ENCODE measurements at regions not wholly inside any gene's neighbourhood (a gene's known extent, or its start where the extent isn't known, plus 50 kb on each side); places are given as distances from the start of the nearest gene placed in this dataset.

- Mint-ChIP-seq H3K36me3 (ENCODE audit: insufficient read depth, unreplicated experiment) (no peaks in the 10 kb centered on the region), H3K4me1 (ENCODE audit: low read depth, unreplicated experiment) (peaks cover 12% of the 10 kb centered on the region), H3K9me3 (ENCODE audit: unreplicated experiment) (no peaks in the 10 kb centered on the region), H3K27ac (ENCODE audit: unreplicated experiment) (no peak overlapping the region), H3K4me3 (ENCODE audit: unreplicated experiment) (no peak overlapping the region), H3K27me3 (ENCODE audit: insufficient read depth, unreplicated experiment) (no peaks in the 10 kb centered on the region)
- intact Hi-C loops (cut with micrococcal nuclease; ENCODE audit: unreplicated experiment): no loop called here
- no TSS peak for BruUV-seq (replicated peaks)
- ChIA-PET CTCF (no interaction called here), POLR2A (no interaction called here)
- no peak overlapping the region for H3K4me3 ChIP-seq (ENCODE audit: low read depth, low read length)
- DNase-seq: no peak
- no peak for TF ChIP-seq CTCF (IDR thresholded peaks at IDR 0.05; ENCODE audit: insufficient read depth in 1 of 2, low read depth in 1 of 2, low read length in 1 of 2, severe bottlenecking in 1 of 2, unreplicated experiment in 1 of 2)
- no peaks in the 10 kb centered on the region for H3K9me3 ChIP-seq
- H3K27me3 ChIP-seq (replicated peaks; ENCODE audit: control insufficient read depth, insufficient read depth, low read length): no peaks in the 10 kb centered on the region
- no peaks in the 10 kb centered on the region for H3K4me1 ChIP-seq
- H3K36me3 ChIP-seq (ENCODE audit: control insufficient read depth, insufficient read depth, low read length): no peaks in the 10 kb centered on the region
Measured at GRCh38 chr4:184315675-184316359, 98.1 kb upstream of the ENPP6 start.

GRCh38 chr4:184313702-184314659 lies 96.3 kb upstream of the ENPP6 start:
- Histone ChIP-seq H3K9me3 (no peaks in the 10 kb centered on the region), H3K27me3 (replicated peaks; ENCODE audit: control insufficient read depth, insufficient read depth, low read length) (no peaks in the 10 kb centered on the region), H3K36me3 (ENCODE audit: control insufficient read depth, insufficient read depth, low read length) (no peaks in the 10 kb centered on the region), H3K4me1 (no peaks in the 10 kb centered on the region), H3K4me3 (ENCODE audit: low read depth, low read length) (no peak overlapping the region)
- no TSS peak for BruUV-seq (replicated peaks)
- intact Hi-C loops (cut with micrococcal nuclease; ENCODE audit: unreplicated experiment): no loop called here
- no peak for TF ChIP-seq CTCF (IDR thresholded peaks at IDR 0.05; ENCODE audit: insufficient read depth in 1 of 2, low read depth in 1 of 2, low read length in 1 of 2, severe bottlenecking in 1 of 2, unreplicated experiment in 1 of 2)
- Mint-ChIP-seq H3K27ac (ENCODE audit: unreplicated experiment) (no peak overlapping the region), H3K4me3 (ENCODE audit: unreplicated experiment) (no peak overlapping the region), H3K4me1 (ENCODE audit: low read depth, unreplicated experiment) (peaks cover 14% of the 10 kb centered on the region), H3K27me3 (ENCODE audit: insufficient read depth, unreplicated experiment) (no peaks in the 10 kb centered on the region), H3K9me3 (ENCODE audit: unreplicated experiment) (peaks cover 10% of the 10 kb centered on the region), H3K36me3 (ENCODE audit: insufficient read depth, unreplicated experiment) (no peaks in the 10 kb centered on the region)
- no peak for DNase-seq
- ChIA-PET POLR2A (no interaction called here), CTCF (no interaction called here)

GRCh38 chr4:184313058-184313581 lies 95.4 kb upstream of the ENPP6 start:
- intact Hi-C loops (cut with micrococcal nuclease; ENCODE audit: unreplicated experiment): no loop called here
- Mint-ChIP-seq H3K27ac (ENCODE audit: unreplicated experiment) (no peak overlapping the region), H3K4me1 (ENCODE audit: low read depth, unreplicated experiment) (peaks cover 14% of the 10 kb centered on the region), H3K4me3 (ENCODE audit: unreplicated experiment) (no peak overlapping the region), H3K36me3 (ENCODE audit: insufficient read depth, unreplicated experiment) (no peaks in the 10 kb centered on the region), H3K9me3 (ENCODE audit: unreplicated experiment) (peaks cover 14% of the 10 kb centered on the region), H3K27me3 (ENCODE audit: insufficient read depth, unreplicated experiment) (no peaks in the 10 kb centered on the region)
- TF ChIP-seq CTCF (IDR thresholded peaks at IDR 0.05; ENCODE audit: insufficient read depth in 1 of 2, low read depth in 1 of 2, low read length in 1 of 2, severe bottlenecking in 1 of 2, unreplicated experiment in 1 of 2): no peak
- POLR2A ChIA-PET: no interaction called here
- no TSS peak for BruUV-seq (replicated peaks)
- no peak for DNase-seq
- H3K36me3 ChIP-seq (ENCODE audit: control insufficient read depth, insufficient read depth, low read length): no peaks in the 10 kb centered on the region
- no peaks in the 10 kb centered on the region for H3K9me3 ChIP-seq
- no peaks in the 10 kb centered on the region for H3K4me1 ChIP-seq
- no peaks in the 10 kb centered on the region for H3K27me3 ChIP-seq (replicated peaks; ENCODE audit: control insufficient read depth, insufficient read depth, low read length)
- no peak overlapping the region for H3K4me3 ChIP-seq (ENCODE audit: low read depth, low read length)
- CTCF ChIA-PET: no interaction called here

Measured in Caco-2 (cell line).